Spleen (tissue), 11 donors: ENCODE measurements at regions not wholly inside any gene's neighbourhood (a gene's known extent, or its start where the extent isn't known, plus 50 kb on each side); places are given as distances from the start of the nearest gene placed in this dataset.
A peak's percentile ranks its signal among the peaks of the same experiment; 100 is the strongest.

Experiments used
- DNase-seq: peaks from one replicate; pipeline ENCODE4 v3.0.0-alpha.2; 2020
- H3K27ac ChIP-seq, 8 donors: fragments of 200-600 bp; sonication (generic) in 7 of 8; 1 replicate in 4 of 8; 2 replicates in 4 of 8; pipeline versions ENCODE4 v1.5.0 to v1.8.0; 2016 to 2021; ENCODE audit warnings: inconsistent platforms in 4 of 8, mild to moderate bottlenecking in 4 of 8, moderate library complexity in 1 of 8
- H3K27me3 ChIP-seq, 7 donors: fragments of 200-600 bp; sonication (generic) in 6 of 7; replicated peaks in 1 of 7; 1 replicate in 4 of 7; 2 replicates in 3 of 7; pipeline versions ENCODE4 v1.5.0 to v1.8.0; 2016 to 2021; ENCODE audit warnings: inconsistent platforms in 3 of 7, mild to moderate bottlenecking in 1 of 7
- H3K36me3 ChIP-seq, 6 donors: fragments of 200-600 bp; sonication (generic) in 5 of 6; 1 replicate in 4 of 6; 2 replicates in 2 of 6; pipeline versions ENCODE4 v1.5.0 to v1.8.0; 2016 to 2021; ENCODE audit warnings: inconsistent platforms in 2 of 6
- H3K4me1 ChIP-seq, 6 donors: fragments of 200-600 bp; sonication (generic) in 5 of 6; 1 replicate in 3 of 6; 2 replicates in 3 of 6; pipeline versions ENCODE4 v1.5.0 to v1.8.0; 2016 to 2021; ENCODE audit warnings: inconsistent platforms in 3 of 6
- H3K4me3 ChIP-seq, 8 donors: fragments of 200-600 bp; sonication (generic) in 7 of 8; 1 replicate in 4 of 8; 2 replicates in 4 of 8; pipeline versions ENCODE4 v1.5.0 to v1.8.0; 2016 to 2021; ENCODE audit warnings: inconsistent platforms in 4 of 8, mild to moderate bottlenecking in 4 of 8, moderate library complexity in 2 of 8
- H3K9me3 ChIP-seq, 8 donors: fragments of 200-600 bp; sonication (generic) in 7 of 8; 1 replicate in 4 of 8; 2 replicates in 4 of 8; pipeline versions ENCODE4 v1.5.0 to v1.8.0; 2016 to 2021; ENCODE audit warnings: inconsistent platforms in 4 of 8
- CTCF ChIP-seq, 11 experiments: fragments of 200-600 bp in 7 of 11; fragments of 450-650 bp in 4 of 11; sonication (generic) in 4 of 11; IDR thresholded peaks in 8 of 11; conservative IDR thresholded peaks in 3 of 11; 1 replicate in 7 of 11; 2 replicates in 4 of 11; pipeline versions ENCODE4 v1.4.0 to v1.8.0; 2016 to 2021; ENCODE audit warnings: antibody characterized with exemption in 11 of 11, inconsistent platforms in 4 of 11, mild to moderate bottlenecking in 1 of 11
- POLR2A ChIP-seq, 3 donors: fragments of 450-650 bp; IDR thresholded peaks; one replicate each; pipeline ENCODE4 v1.5.1; 2017; ENCODE audit warnings: antibody characterized with exemption in 3 of 3, mild to moderate bottlenecking in 1 of 3
- POLR2AphosphoS5 ChIP-seq, 3 donors: sonication (generic); formaldehyde crosslinking; IDR thresholded peaks; one replicate each; pipeline ENCODE4 v1.5.1; 2017; ENCODE audit warnings: antibody characterized with exemption in 3 of 3
- WGBS, 5 donors: extraction: QIAGEN DNeasy Blood & Tissue Kit in 3 of 5; methylation state at CpG; one replicate each; pipeline versions ENCODE4 v1.1.5 to v1.1.7; 2013 to 2018; 5-methylcytosine and 5-hydroxymethylcytosine counted together
- intact Hi-C: fragments of 100-400 bp; cut with DNase I; formaldehyde crosslinking; loops from one replicate; pipeline ENCODE4 v1.15.0; 2023; ENCODE audit warnings: low total_unique reads
- donor health status: healthy with polysubstance abuse.
- donor health status: DM: no; HTN: no; CAD: no; lungs with moderate emphysema.
- donor health status: DM: no; HTN: no; CAD: no.
- donor health status: Bipolar disorder and iron deficiency.
- donor health status: healthy.
- donor health status: DM: no; HTN: no; CAD: no.
- donor health status: DM: yes; HTN: yes; CAD: no.

DNA sequence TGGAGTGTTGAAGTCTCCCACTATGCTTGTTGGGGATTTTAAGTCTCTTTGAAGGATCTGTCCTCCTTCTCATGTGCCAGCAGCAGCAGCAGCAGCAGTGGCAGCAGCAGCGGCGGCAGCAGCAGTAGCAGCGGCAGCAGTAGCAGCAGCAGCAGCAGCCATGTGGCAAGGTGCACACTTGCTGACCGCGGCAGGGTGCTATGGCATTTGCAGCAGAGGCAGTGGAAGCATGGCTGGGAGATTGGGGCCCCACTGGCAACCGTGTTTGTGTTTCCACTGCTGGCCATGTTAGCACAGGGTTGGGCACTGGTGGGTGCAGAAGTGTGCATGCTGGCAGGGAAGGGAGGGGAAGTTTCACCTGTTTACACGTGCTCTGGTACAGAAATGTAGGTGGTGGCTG lies 280.1 kb downstream of the NUP35 start:
- no peak overlapping the region for H3K4me3 ChIP-seq
- H3K27ac ChIP-seq, result no peak overlapping the region
- no peak for TF ChIP-seq POLR2A (IDR thresholded peaks at IDR 0.05)
- WGBS, 5 donors, result 86 to 91% (median 90%) methylated on average over 4 to 7 of the region's 7 CpGs
- H3K9me3 ChIP-seq, result peaks cover 0 to 28% (median 9%) of the 10 kb centered on the region in 8 donors
- no peaks in the 10 kb centered on the region for H3K4me1 ChIP-seq
- peak; percentile 68 for DNase-seq
- no peaks in the 10 kb centered on the region for H3K36me3 ChIP-seq
- no peaks in the 10 kb centered on the region for H3K27me3 ChIP-seq
- intact Hi-C loops, result no loop called here

DNA sequence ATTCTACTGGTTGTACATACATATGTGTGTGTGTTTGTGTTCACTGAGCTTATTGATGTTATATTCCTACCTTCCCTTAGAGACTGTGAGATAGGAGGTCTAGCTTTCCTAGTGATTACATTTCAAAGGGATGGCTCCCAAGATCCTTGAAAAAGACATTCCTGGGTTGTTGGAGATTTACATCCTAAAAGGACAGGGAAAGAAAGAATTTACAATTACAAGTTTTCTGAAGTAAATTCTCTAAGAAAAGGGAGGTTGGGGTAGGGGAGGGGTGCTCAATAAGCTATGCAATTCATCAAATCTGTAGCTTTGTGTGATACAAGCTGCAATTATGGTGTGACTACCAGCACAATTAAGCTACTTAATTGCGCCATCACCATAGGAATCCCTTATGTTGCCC lies 284.3 kb downstream of the NUP35 start:
- H3K4me1 ChIP-seq, result no peaks in the 10 kb centered on the region
- no peak overlapping the region for H3K27ac ChIP-seq
- peaks cover 0 to 19% (median 5%) of the 10 kb centered on the region in 8 donors for H3K9me3 ChIP-seq
- TF ChIP-seq POLR2A (IDR thresholded peaks at IDR 0.05), result no peak
- TF ChIP-seq POLR2AphosphoS5 (IDR thresholded peaks at IDR 0.05), result no peak
- no peak for TF ChIP-seq CTCF (IDR thresholded peaks at IDR 0.05 in 8 of 11, conservative IDR thresholded peaks at IDR 0.05 in 3 of 11)
- H3K27me3 ChIP-seq, result no peaks in the 10 kb centered on the region
- 0 to 4% (median 0%) methylated on average over 1 of the region's 1 CpG for WGBS, 5 donors
- H3K4me3 ChIP-seq, result no peak overlapping the region
- no peaks in the 10 kb centered on the region for H3K36me3 ChIP-seq
- DNase-seq, result no peak
- intact Hi-C loops, result no loop called here

GRCh38 chr2:183409662-183410061 lies 285.4 kb downstream of the NUP35 start:
- Histone ChIP-seq H3K27me3 (no peaks in the 10 kb centered on the region), H3K36me3 (no peaks in the 10 kb centered on the region), H3K4me1 (no peaks in the 10 kb centered on the region), H3K9me3 (peaks cover 0 to 16% (median 4%) of the 10 kb centered on the region in 8 donors), H3K4me3 (no peak overlapping the region), H3K27ac (no peak overlapping the region)
- intact Hi-C loops, result no loop called here
- no peak for TF ChIP-seq CTCF (IDR thresholded peaks at IDR 0.05 in 8 of 11, conservative IDR thresholded peaks at IDR 0.05 in 3 of 11)
- no peak for TF ChIP-seq POLR2AphosphoS5 (IDR thresholded peaks at IDR 0.05)
- no peak for TF ChIP-seq POLR2A (IDR thresholded peaks at IDR 0.05)
- no peak for DNase-seq

- Histone ChIP-seq H3K4me1 (no peaks in the 10 kb centered on the region), H3K27me3 (no peaks in the 10 kb centered on the region), H3K9me3 (peaks cover 0 to 6% (median 4%) of the 10 kb centered on the region in 8 donors), H3K27ac (no peak overlapping the region), H3K4me3 (no peak overlapping the region), H3K36me3 (no peaks in the 10 kb centered on the region)
- intact Hi-C loops, result no loop called here
- WGBS, 5 donors, result 62 to 79% (median 70%) methylated on average over 3 to 4 of the region's 4 CpGs
- no peak for TF ChIP-seq POLR2AphosphoS5 (IDR thresholded peaks at IDR 0.05)
- TF ChIP-seq CTCF (IDR thresholded peaks at IDR 0.05 in 8 of 11, conservative IDR thresholded peaks at IDR 0.05 in 3 of 11), result no peak
- no peak for TF ChIP-seq POLR2A (IDR thresholded peaks at IDR 0.05)
- DNase-seq, result no peak
Observed at GRCh38 chr2:183416753-183417152, 292.5 kb downstream of the NUP35 start.

DNA sequence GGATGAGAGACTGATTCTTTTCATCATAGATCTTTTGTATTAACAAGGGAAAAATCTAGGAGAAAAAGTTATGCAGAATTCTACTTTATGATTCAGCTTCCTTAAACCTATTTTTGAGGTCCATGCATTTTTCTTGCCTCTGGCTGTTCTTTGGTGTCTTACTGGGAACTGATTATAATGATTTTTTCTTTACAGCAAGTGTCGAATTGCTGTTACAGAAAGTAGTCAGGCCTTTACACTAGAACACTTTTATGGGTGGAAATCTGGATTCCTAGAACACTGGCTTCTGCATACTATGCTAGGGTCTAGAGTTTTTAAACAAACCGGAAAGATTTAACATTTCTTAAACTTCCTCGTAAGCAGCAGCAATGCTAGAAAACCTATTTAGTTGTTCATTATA lies 302.6 kb downstream of the NUP35 start:
- Histone ChIP-seq H3K9me3 (peaks cover 0 to 44% (median 34%) of the 10 kb centered on the region in 8 donors), H3K4me3 (no peak overlapping the region), H3K4me1 (no peaks in the 10 kb centered on the region), H3K27ac (no peak overlapping the region), H3K36me3 (no peaks in the 10 kb centered on the region), H3K27me3 (no peaks in the 10 kb centered on the region)
- intact Hi-C loops, result no loop called here
- TF ChIP-seq POLR2AphosphoS5 (IDR thresholded peaks at IDR 0.05) (no peak), POLR2A (IDR thresholded peaks at IDR 0.05) (no peak), CTCF (IDR thresholded peaks at IDR 0.05 in 8 of 11, conservative IDR thresholded peaks at IDR 0.05 in 3 of 11) (no peak)
- no peak for DNase-seq
- 80 to 92% (median 88%) methylated on average over 3 of the region's 3 CpGs for WGBS, 5 donors
